GM19438 (cell line): ENCODE measurements at regions not wholly inside any gene's neighbourhood (a gene's known extent, or its start where the extent isn't known, plus 50 kb on each side); places are given as distances from the start of the nearest gene placed in this dataset.

Source experiments
- ATAC-seq: cut with Tn5 transposase; IDR thresholded peaks from one replicate; pipeline ENCODE4 v1.9.1; 2021; ENCODE audit warnings: low read depth; ENCODE audit not compliant: unreplicated experiment

DNA sequence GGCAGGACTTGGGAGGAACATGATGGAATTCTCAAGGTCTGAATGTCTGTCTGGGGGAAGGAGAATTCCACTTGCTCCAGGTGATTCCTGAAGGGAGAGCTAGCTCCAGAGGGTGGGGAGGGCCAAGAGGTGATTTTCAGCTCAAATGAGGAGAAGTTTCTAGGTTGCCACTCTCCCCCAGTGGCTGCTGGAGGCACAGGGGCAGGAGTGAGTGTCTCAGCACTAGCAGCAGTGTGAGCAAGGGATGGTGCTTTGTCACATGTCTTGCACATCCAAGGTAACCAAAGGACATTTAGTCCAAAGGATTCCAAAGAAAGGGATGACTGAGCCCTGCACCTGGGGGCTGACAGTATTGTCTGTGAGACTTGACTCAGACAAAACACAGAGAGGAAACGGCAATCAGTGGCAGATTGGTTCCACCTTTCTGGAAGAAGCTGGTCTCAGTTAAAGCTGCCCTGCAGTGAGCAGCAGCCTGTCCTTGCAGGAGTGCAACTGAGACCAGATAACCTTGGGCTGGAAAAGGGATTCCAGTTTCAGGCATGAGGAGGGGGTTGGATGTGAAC lies 51.2 kb upstream of the PCBD1 start:
- no peak for ATAC-seq

GRCh38 chr10:70940834-70941568 lies 52.6 kb upstream of the PCBD1 start:
- ATAC-seq = no peak

DNA sequence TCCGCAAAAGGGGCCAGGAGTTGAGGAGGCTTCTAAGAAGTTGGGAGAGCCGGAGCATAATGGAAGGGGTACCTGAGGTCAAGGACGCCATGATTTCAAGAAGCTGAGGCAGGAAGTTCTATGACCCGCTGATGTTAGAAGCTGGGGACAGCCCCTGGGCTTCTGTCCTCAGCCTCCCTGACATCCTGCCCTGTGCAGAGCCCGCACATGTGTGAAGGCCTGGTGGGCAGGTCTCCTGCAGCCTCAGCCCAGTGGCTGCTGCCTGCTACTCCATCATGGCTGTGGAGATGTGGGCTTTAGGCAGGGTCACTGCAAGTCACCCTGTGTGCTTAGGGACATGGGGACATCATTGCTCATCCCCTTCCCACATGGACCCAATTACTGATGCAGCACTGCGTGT lies 53.8 kb upstream of the PCBD1 start:
- ATAC-seq = no peak

DNA sequence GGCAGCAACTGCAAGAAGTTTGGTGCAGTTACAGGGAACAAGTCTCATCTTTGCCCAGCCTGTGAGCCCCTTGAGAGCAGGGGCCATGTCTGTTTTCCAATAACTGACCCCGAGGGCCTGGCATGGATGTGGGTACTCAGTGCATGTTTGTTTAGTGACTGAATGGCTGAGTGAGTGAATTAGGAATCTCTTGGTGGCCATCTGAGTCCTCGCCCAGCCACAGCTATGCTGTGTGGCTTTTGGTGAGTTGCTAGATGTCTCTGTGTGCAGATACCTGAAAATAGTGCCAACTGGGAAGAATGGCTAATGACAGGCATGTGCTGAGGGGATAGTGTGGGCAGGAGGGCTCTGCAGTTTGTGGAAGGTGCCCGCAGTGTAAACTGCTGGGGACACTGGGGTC lies 54.4 kb upstream of the PCBD1 start:
- no peak for ATAC-seq

- ATAC-seq = no peak
Observed at GRCh38 chr10:70943249-70943648, 54.9 kb upstream of the PCBD1 start.

GRCh38 chr10:70943841-70944466 lies 55.6 kb upstream of the PCBD1 start:
- no peak for ATAC-seq

- no peak for ATAC-seq
Observed at GRCh38 chr10:70950037-70950436, 61.7 kb upstream of the PCBD1 start.

DNA sequence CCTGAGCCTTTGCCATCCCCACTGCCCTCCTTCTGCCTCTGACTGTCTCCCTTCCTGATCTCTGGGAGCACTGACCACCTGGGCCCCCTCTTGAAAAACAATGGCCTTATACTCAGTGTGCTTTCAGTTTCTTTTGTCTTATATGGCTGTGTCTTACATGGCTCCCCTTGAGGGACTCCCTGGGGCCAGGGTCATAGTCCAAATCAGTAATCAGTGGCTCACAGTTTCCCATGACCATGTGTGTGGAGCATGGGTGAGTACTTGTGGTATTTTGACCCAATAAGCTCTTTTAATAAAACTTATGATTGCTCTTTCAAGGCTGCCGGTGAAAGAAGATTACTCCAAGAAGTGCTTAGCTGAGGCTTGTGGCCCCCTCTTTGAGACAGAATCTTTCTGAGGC lies 62.4 kb upstream of the PCBD1 start:
- ATAC-seq = no peak

DNA sequence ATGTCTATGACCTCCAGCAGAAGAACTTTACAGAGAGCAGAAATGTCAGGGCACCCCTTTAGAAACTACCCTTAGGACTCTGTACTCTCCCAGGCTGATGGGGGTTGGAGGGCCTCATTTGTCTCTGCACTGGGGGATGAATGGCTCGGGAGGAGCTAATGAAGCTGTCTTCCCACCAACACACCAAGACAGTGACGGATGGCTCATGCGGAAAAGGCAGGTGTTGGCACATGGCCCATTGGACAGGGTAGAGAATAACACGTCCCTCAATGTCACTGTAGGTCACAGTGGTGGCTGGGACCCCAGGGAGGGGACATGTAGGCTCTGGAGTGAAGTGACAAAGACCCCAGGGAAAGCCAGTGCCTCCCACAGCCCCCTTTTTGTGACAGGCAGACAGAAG lies 64.0 kb upstream of the PCBD1 start:
- no peak for ATAC-seq

GRCh38 chr10:70952921-70953320 lies 64.6 kb upstream of the PCBD1 start:
- ATAC-seq = no peak

DNA sequence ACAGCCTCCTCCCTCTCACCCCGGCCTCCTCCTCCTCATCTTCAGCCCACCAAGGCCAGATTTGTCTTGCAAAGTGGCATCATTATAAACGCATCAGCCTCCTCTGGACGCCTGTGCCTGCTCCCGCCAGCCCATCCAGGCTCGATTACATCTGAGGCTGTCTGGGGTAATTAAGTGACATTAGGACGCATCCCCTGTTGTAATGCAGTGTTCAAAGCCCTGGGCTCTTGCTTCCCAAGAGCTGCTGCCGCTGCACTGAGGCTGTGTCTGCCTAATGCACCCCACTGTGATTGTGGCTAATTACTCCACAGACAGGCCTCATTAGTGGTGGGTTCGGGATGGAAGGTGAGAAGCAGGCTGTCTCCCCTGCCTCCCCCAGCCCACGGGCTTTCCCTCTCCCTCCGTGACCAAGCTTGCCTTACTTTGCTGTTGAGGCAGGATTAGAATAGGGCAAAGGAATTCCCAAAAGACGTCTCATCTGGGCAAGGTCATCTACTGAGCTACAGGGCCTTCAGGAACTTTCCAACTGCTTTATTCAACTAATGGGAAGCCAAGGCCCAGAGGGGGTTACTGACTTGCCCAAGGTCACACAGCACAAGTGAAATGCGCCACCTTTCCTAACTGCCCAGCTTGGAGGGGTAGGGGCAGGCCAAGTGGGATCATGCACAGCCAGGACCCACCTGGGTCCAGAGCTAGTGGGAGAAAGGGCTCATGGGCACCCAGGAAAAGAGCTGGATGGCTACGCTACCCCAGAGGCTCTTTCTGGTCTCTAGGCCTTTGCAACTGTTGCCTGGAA lies 66.2 kb upstream of the PCBD1 start:
- ATAC-seq = no peak

DNA sequence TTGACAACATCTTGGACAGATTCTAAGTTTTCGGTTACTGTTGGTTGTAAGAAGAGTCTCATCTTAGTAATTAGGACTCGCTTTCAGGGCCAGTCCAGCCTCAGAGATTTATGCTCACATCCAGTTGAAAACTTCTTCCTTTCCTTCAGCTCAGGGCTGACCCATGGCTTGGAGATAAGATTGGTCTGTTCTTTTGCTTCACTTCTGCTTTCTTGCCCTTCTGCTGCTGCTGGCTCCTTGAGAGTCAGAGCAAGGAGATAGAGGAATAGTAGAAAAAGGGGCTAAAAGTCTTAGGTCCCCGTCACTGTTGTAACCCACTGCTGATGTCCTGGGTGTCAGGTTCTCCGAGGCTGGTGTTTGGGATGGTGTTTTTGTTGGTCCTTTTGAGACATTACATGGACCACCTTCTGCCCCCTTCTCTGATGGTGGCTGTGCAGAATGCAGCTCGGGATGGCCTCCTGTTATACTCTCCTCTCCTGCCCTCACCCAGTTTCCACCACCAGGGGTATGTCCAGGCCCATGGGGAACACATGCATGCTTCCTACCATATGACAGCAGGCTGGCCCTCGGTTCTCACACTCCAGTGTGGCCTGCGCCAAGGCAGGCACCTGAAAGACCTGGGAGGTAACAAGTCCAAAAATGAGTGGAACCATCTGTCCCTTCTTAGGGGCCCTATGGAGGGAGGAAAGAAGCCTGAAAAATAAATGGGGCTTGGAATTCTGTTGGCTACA lies 67.8 kb upstream of the PCBD1 start:
- ATAC-seq = no peak

- no peak for ATAC-seq
Observed at GRCh38 chr10:70958396-70958795, 70.0 kb upstream of the PCBD1 start.

DNA sequence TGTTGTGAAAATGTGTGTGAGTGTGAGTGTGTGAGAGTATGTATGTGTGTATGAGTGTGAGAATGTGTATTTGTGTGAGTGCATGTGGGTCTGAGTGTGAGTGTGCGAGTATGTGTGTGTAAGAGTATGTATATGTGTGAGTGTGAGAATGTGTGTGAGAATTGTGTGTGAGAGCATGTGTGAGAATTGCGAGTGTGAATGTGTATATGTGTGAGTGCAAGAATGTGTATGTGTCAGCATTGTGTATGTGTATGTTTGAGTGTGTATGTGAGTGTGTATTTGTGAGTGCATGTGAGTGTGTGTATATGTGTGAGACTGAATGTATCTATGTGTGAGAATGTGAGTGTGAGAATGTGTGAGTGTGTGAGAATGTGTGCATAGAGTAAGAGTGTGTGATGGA lies 72.0 kb upstream of the PCBD1 start:
- no peak for ATAC-seq

DNA sequence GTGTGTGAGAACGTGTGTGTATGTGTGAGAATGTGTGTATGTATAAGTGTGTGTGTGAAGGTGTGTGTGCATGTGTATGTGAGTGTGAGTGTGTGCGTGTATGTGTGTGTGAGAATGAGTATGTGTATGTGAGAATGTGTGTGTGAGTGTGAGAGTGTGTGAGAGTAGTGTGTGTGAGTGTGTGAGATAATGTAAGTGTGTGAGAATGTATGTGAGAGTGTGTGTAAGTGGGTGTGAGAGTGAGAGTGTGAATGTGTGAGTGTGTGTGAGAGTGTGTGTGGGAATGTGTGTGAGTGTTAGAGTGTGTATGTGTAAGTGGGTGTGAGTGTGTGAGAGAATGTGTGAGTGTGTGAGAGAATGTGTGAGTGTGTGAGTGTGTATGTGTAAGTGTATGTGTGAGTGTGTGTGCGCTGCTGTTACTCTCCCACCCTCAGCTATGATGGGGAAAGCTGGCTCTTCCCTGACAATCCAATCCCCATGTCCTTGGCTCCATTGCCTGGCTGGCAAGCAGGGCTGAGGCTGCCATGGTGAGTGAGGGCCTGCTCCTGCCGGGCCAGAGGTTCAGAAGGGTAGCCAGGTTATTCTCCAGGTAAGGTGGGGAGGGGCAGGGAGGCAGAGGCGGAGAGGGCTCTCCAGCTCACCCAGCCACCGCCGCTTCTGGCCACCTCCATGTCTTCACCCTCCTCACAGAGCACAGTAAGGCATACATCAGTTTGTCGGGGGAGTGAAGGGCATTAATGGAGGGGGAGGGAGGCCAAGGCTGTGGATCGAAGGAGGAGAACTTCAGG lies 72.6 kb upstream of the PCBD1 start:
- no peak for ATAC-seq

DNA sequence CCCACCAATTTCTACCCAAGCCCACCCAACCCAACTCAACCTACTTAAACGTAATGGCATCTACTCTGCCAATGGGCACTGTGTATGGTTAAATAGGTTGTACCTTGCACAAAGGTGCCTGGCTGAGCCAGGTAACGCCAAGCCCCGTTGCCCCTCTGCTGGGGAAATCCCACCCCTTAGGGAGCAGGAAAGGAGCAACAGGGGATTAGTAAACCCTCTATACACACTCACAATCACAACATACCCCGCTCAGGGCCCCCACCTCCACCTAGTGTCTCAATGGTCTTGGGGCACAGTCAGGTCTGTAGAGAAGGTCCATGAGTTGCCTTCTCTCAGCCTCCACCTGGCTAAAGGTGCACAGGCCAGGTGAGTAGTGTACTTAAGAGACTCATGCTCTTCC lies 74.3 kb upstream of the PCBD1 start:
- ATAC-seq = no peak

DNA sequence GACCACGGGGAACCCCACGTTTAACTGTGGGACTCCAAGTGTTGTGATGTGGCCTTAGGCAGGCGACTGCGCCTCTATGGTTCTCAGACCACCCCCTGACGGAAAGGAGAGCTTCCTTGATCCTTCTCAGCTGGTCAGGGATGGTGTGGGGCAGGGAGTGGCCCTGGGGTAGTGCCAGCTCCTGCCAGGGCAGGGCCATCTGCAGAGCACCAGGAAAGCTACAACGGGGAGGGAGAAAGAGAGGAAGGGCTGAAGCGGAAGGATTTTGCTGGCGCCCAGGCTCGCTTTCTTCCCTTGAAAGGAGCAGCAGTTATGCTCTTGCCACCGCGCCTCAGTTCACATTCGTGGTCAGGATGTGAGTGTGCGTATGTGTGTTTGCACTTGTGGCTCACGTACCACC lies 74.9 kb upstream of the PCBD1 start:
- ATAC-seq = no peak

DNA sequence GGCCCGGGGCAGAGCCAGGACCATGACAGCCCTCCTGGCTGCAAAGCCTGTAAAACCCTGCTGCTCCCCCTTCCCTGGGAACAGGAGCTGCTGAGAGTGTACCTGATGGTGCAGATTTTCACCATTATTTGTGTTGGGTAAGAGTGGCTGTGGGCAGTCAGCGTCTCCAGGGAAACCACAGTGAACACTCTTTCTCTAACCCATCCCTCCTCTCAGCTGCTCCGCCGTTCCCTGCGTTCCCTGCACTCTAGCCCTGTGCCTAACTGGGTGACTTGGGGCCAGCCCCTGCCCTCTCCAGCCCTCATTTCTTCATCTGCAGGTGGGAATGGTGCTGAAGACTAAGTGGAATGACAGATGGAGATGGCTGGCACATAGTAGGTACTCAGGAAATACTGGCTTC lies 75.9 kb upstream of the PCBD1 start:
- no peak for ATAC-seq

GRCh38 chr10:70964881-70965280 lies 76.5 kb upstream of the PCBD1 start:
- no peak for ATAC-seq

GRCh38 chr10:70965566-70965965 lies 77.2 kb upstream of the PCBD1 start:
- no peak for ATAC-seq
